HFFc6 (cell line): ENCODE measurements at regions not wholly inside any gene's neighbourhood (a gene's known extent, or its start where the extent isn't known, plus 50 kb on each side); places are given as distances from the start of the nearest gene placed in this dataset.

ENCODE experiments used
- DNase-seq: peaks from one replicate; pipeline ENCODE4 v3.0.0-alpha.2; 2018
- H3K27ac Mint-ChIP-seq: 2 replicates; pipeline ENCODE4 v1.8.0; 2020; ENCODE audit warnings: mild to moderate bottlenecking, mixed read lengths
- H3K27me3 Mint-ChIP-seq: 2 replicates; pipeline ENCODE4 v1.8.0; 2021; ENCODE audit warnings: mild to moderate bottlenecking, moderate library complexity, mixed read lengths; ENCODE audit not compliant: insufficient read depth
- H3K36me3 Mint-ChIP-seq: 2 replicates; pipeline ENCODE4 v1.8.0; 2021; ENCODE audit warnings: low read depth, mixed read lengths
- H3K4me1 Mint-ChIP-seq: 2 replicates; pipeline ENCODE4 v1.8.0; 2020; ENCODE audit warnings: low read depth, mixed read lengths
- H3K4me3 Mint-ChIP-seq: 2 replicates; pipeline ENCODE4 v1.8.0; 2020; ENCODE audit warnings: mild to moderate bottlenecking, moderate library complexity, mixed read lengths
- H3K9me3 Mint-ChIP-seq: 2 replicates; pipeline ENCODE4 v1.8.0; 2020; ENCODE audit warnings: mild to moderate bottlenecking, mixed read lengths
- CTCF ChIP-seq: fragments of 200-600 bp; sonication (generic); IDR thresholded peaks from 2 replicates; pipeline ENCODE4 v1.5.0; 2021; ENCODE audit warnings: antibody characterized with exemption, mild to moderate bottlenecking

GRCh38 chr9:81146684-81147337 is 542.5 kb downstream of the TLE1 start:
- no peak for DNase-seq
- H3K4me3 Mint-ChIP-seq: no peak overlapping the region

GRCh38 chr9:81146241-81146640 is 543.1 kb downstream of the TLE1 start:
- Mint-ChIP-seq H3K36me3 (no peaks in the 10 kb centered on the region), H3K27ac (no peak overlapping the region), H3K4me3 (no peak overlapping the region), H3K9me3 (peaks cover 4% of the 10 kb centered on the region), H3K4me1 (no peaks in the 10 kb centered on the region), H3K27me3 (no peaks in the 10 kb centered on the region)
- DNase-seq: no peak
- no peak for TF ChIP-seq CTCF

More at GRCh38 chr9:81146684-81147337, 542.5 kb downstream of the TLE1 start:
- peaks cover 4% of the 10 kb centered on the region for H3K9me3 Mint-ChIP-seq
- H3K27me3 Mint-ChIP-seq: no peaks in the 10 kb centered on the region
- H3K4me1 Mint-ChIP-seq: no peaks in the 10 kb centered on the region
- no peaks in the 10 kb centered on the region for H3K36me3 Mint-ChIP-seq
- no peak overlapping the region for H3K27ac Mint-ChIP-seq
- TF ChIP-seq CTCF: no peak

GRCh38 chr9:81145331-81145963 is 543.9 kb downstream of the TLE1 start:
- Mint-ChIP-seq H3K36me3 (no peaks in the 10 kb centered on the region), H3K4me3 (no peak overlapping the region), H3K9me3 (peaks cover 6% of the 10 kb centered on the region), H3K27ac (no peak overlapping the region), H3K4me1 (no peaks in the 10 kb centered on the region), H3K27me3 (no peaks in the 10 kb centered on the region)
- DNase-seq: no peak
- TF ChIP-seq CTCF: no peak

GRCh38 chr9:81141961-81142360 is 547.4 kb downstream of the TLE1 start:
- no peaks in the 10 kb centered on the region for H3K27me3 Mint-ChIP-seq
- no peak for TF ChIP-seq CTCF
- no peak for DNase-seq
- H3K36me3 Mint-ChIP-seq: no peaks in the 10 kb centered on the region
- H3K27ac Mint-ChIP-seq: no peak overlapping the region
- no peaks in the 10 kb centered on the region for H3K4me1 Mint-ChIP-seq
- no peak overlapping the region for H3K4me3 Mint-ChIP-seq
- peaks cover 8% of the 10 kb centered on the region; the same call in 1 of the 2 replicates for H3K9me3 Mint-ChIP-seq

- Mint-ChIP-seq H3K9me3 (peaks cover 4% of the 10 kb centered on the region; the same call in 1 of the 2 replicates), H3K27me3 (no peaks in the 10 kb centered on the region), H3K36me3 (no peaks in the 10 kb centered on the region), H3K4me3 (no peak overlapping the region), H3K27ac (no peak overlapping the region), H3K4me1 (no peaks in the 10 kb centered on the region)
- no peak for TF ChIP-seq CTCF
- no peak for DNase-seq
These were observed 551.3 kb downstream of the TLE1 start for GRCh38 chr9:81137976-81138568.
